Lung (tissue), 11 donors: ENCODE measurements at regions not wholly inside any gene's neighbourhood (a gene's known extent, or its start where the extent isn't known, plus 50 kb on each side); places are given as distances from the start of the nearest gene placed in this dataset.

Source experiments
- ATAC-seq: fragments of 200-7000 bp; cut with Tn5 transposase; one replicate; pipeline ENCODE4 v1.9.1; 2020; ENCODE audit warnings: moderate number of reproducible peaks; ENCODE audit not compliant: insufficient read depth, low FRiP score
- DNase-seq, 3 donors: peaks; one replicate each; pipeline ENCODE4 v3.0.0-alpha.2; 2013 to 2017
- H3K27ac ChIP-seq, 2 donors: one replicate each; pipeline ENCODE4 v1.5.1; 2013; ENCODE audit warnings: mild to moderate bottlenecking in 2 of 2, moderate library complexity in 2 of 2, control low read depth in 1 of 2, inconsistent platforms in 1 of 2, low read depth in 1 of 2, low read length in 1 of 2
- H3K27me3 ChIP-seq, 3 donors: one replicate each; pipeline ENCODE4 v1.5.1; 2013; ENCODE audit warnings: low read length in 2 of 3; ENCODE audit not compliant: control insufficient read depth in 3 of 3, insufficient read depth in 3 of 3
- H3K36me3 ChIP-seq, 4 donors: one replicate each; pipeline ENCODE4 v1.5.1; 2013; ENCODE audit warnings: low read length in 4 of 4, mild to moderate bottlenecking in 1 of 4, moderate library complexity in 1 of 4; ENCODE audit not compliant: control insufficient read depth in 4 of 4, insufficient read depth in 4 of 4
- H3K4me1 ChIP-seq, 5 donors: one replicate each; pipeline ENCODE4 v1.5.1; 2013; ENCODE audit warnings: low read length in 5 of 5, mild to moderate bottlenecking in 2 of 5, moderate library complexity in 1 of 5; ENCODE audit not compliant: control insufficient read depth in 5 of 5, insufficient read depth in 5 of 5
- H3K4me3 ChIP-seq: one replicate; pipeline ENCODE4 v1.5.1; 2013; ENCODE audit warnings: mild to moderate bottlenecking, control low read depth, moderate library complexity
- H3K9ac ChIP-seq, 2 donors: one replicate each; pipeline ENCODE4 v1.5.1; 2013; ENCODE audit warnings: low read length in 2 of 2, control low read depth in 1 of 2; ENCODE audit not compliant: insufficient read depth in 1 of 2
- H3K9me3 ChIP-seq, 4 donors: one replicate each; pipeline ENCODE4 v1.5.1; 2013; ENCODE audit warnings: low read length in 3 of 4, mild to moderate bottlenecking in 1 of 4, moderate library complexity in 1 of 4; ENCODE audit not compliant: control insufficient read depth in 4 of 4, insufficient read depth in 3 of 4
- CTCF ChIP-seq: IDR thresholded peaks from 2 replicates; pipeline ENCODE4 v1.5.1; 2012; ENCODE audit warnings: mild to moderate bottlenecking; ENCODE audit errors: control extremely low read depth, extremely low read depth
- WGBS, 2 donors: extraction: QIAGEN DNeasy Blood & Tissue Kit; methylation state at CpG; one replicate each; pipeline ENCODE4 v1.1.7; 2013; 5-methylcytosine and 5-hydroxymethylcytosine counted together
- donor health status: control.
- donor health status: control.
- donor health status: Bipolar disorder and iron deficiency.
- donor health status: healthy.
- donor health status: DM: yes; HTN: yes; CAD: no.

GRCh38 chr4:75338352-75338880 lies 175.8 kb downstream of the RCHY1 start:
- Histone ChIP-seq H3K27me3 (no peaks in the 10 kb centered on the region), H3K9ac (no peak overlapping the region), H3K4me1 (no peaks in the 10 kb centered on the region), H3K36me3 (no peaks in the 10 kb centered on the region), H3K9me3 (no peaks in the 10 kb centered on the region), H3K4me3 (no peak overlapping the region), H3K27ac (no peak overlapping the region)
- DNase-seq, result no peak
- TF ChIP-seq CTCF, result no peak
- no peak for ATAC-seq
- 42 to 62% methylated on average over 1 of the region's 1 CpG for WGBS, 2 donors

GRCh38 chr4:75327804-75328512 lies 186.2 kb downstream of the RCHY1 start:
- DNase-seq, result no peak
- Histone ChIP-seq H3K27ac (peak overlapping the region in 1 of 2 donors; percentile 27), H3K4me1 (peaks cover 0 to 6% (median 0%) of the 10 kb centered on the region in 5 donors), H3K9me3 (peaks cover 0 to 6% (median 0%) of the 10 kb centered on the region in 4 donors), H3K4me3 (no peak overlapping the region), H3K27me3 (no peaks in the 10 kb centered on the region), H3K9ac (no peak overlapping the region), H3K36me3 (no peaks in the 10 kb centered on the region)
- ATAC-seq, result no peak
- no peak for TF ChIP-seq CTCF
- WGBS, 2 donors, result 76 to 79% methylated on average over 4 of the region's 4 CpGs

- no peak for DNase-seq
- H3K27ac ChIP-seq, result no peak overlapping the region
- H3K9me3 ChIP-seq, result no peaks in the 10 kb centered on the region
- H3K4me1 ChIP-seq, result peaks cover 0 to 6% (median 0%) of the 10 kb centered on the region in 5 donors
- no peaks in the 10 kb centered on the region for H3K36me3 ChIP-seq
- no peak overlapping the region for H3K4me3 ChIP-seq
- no peak for TF ChIP-seq CTCF
- WGBS, 2 donors, result 75 to 80% methylated on average over 2 of the region's 2 CpGs
- H3K9ac ChIP-seq, result no peak overlapping the region
- no peaks in the 10 kb centered on the region for H3K27me3 ChIP-seq
- ATAC-seq, result no peak
These were observed 188.8 kb downstream of the RCHY1 start for GRCh38 chr4:75325318-75325979.
